Nephron progenitor cell (in vitro differentiated cells): ENCODE measurements at regions not wholly inside any gene's neighbourhood (a gene's known extent, or its start where the extent isn't known, plus 50 kb on each side); places are given as distances from the start of the nearest gene placed in this dataset.

Experiments
- DNase-seq: peaks from one replicate; pipeline ENCODE4 v3.0.0; 2021
- H3K27ac Mint-ChIP-seq: 2 replicates; pipeline ENCODE4 v1.8.0; 2021; ENCODE audit warnings: mild to moderate bottlenecking, moderate library complexity, mixed read lengths
- H3K27me3 Mint-ChIP-seq: 2 replicates; pipeline ENCODE4 v1.8.0; 2021; ENCODE audit warnings: mild to moderate bottlenecking, low read depth, mixed read lengths; ENCODE audit not compliant: poor library complexity
- H3K36me3 Mint-ChIP-seq: 2 replicates; pipeline ENCODE4 v1.8.0; 2021; ENCODE audit warnings: low read depth, mixed read lengths
- H3K4me1 Mint-ChIP-seq: 2 replicates; pipeline ENCODE4 v1.8.0; 2021; ENCODE audit warnings: mixed read lengths
- H3K4me3 Mint-ChIP-seq: 2 replicates; pipeline ENCODE4 v1.8.0; 2021; ENCODE audit warnings: mild to moderate bottlenecking, moderate library complexity, mixed read lengths
- H3K9me3 Mint-ChIP-seq: 2 replicates; pipeline ENCODE4 v1.8.0; 2021; ENCODE audit warnings: mild to moderate bottlenecking, moderate library complexity, mixed read lengths
- CTCF ChIP-seq: fragments of 200-600 bp; sonication (generic); IDR thresholded peaks from 2 replicates; pipeline ENCODE4 v1.5.0; 2021; ENCODE audit warnings: antibody characterized with exemption

GRCh38 chr20:22925613-22925983 lies 109.5 kb upstream of the SSTR4 start:
- Mint-ChIP-seq H3K27ac (no peak overlapping the region), H3K4me1 (peaks cover 36% of the 10 kb centered on the region), H3K4me3 (no peak overlapping the region), H3K9me3 (no peaks in the 10 kb centered on the region), H3K36me3 (no peaks in the 10 kb centered on the region), H3K27me3 (no peaks in the 10 kb centered on the region)
- no peak for DNase-seq
- TF ChIP-seq CTCF, result no peak

GRCh38 chr20:22927537-22927936 lies 107.6 kb upstream of the SSTR4 start:
- H3K27ac Mint-ChIP-seq, result peak overlapping the region; percentile 34
- H3K4me1 Mint-ChIP-seq, result peaks cover 31% of the 10 kb centered on the region
- DNase-seq, result no peak
- H3K27me3 Mint-ChIP-seq, result no peaks in the 10 kb centered on the region
- no peaks in the 10 kb centered on the region for H3K36me3 Mint-ChIP-seq
- no peaks in the 10 kb centered on the region for H3K9me3 Mint-ChIP-seq
- no peak for TF ChIP-seq CTCF
- no peak overlapping the region for H3K4me3 Mint-ChIP-seq

GRCh38 chr20:22928679-22929078 lies 106.4 kb upstream of the SSTR4 start:
- Mint-ChIP-seq H3K4me1 (peaks cover 31% of the 10 kb centered on the region), H3K27me3 (no peaks in the 10 kb centered on the region), H3K36me3 (no peaks in the 10 kb centered on the region), H3K27ac (no peak overlapping the region), H3K4me3 (no peak overlapping the region), H3K9me3 (no peaks in the 10 kb centered on the region)
- TF ChIP-seq CTCF, result no peak
- DNase-seq, result no peak

GRCh38 chr20:22929661-22930060 lies 105.5 kb upstream of the SSTR4 start:
- H3K36me3 Mint-ChIP-seq, result no peaks in the 10 kb centered on the region
- no peak overlapping the region for H3K27ac Mint-ChIP-seq
- H3K4me3 Mint-ChIP-seq, result no peak overlapping the region
- TF ChIP-seq CTCF, result no peak
- no peaks in the 10 kb centered on the region for H3K27me3 Mint-ChIP-seq
- peaks cover 4% of the 10 kb centered on the region for H3K9me3 Mint-ChIP-seq
- H3K4me1 Mint-ChIP-seq, result peaks cover 25% of the 10 kb centered on the region
- no peak for DNase-seq

- Mint-ChIP-seq H3K27ac (no peak overlapping the region), H3K9me3 (peaks cover 13% of the 10 kb centered on the region), H3K27me3 (no peaks in the 10 kb centered on the region), H3K36me3 (no peaks in the 10 kb centered on the region), H3K4me1 (peaks cover 13% of the 10 kb centered on the region), H3K4me3 (no peak overlapping the region)
- TF ChIP-seq CTCF, result no peak
- DNase-seq, result no peak
These were observed 103.2 kb upstream of the SSTR4 start for GRCh38 chr20:22931653-22932608.

GRCh38 chr20:22939181-22939580 lies 95.9 kb upstream of the SSTR4 start:
- H3K27ac Mint-ChIP-seq, result no peak overlapping the region
- H3K36me3 Mint-ChIP-seq, result no peaks in the 10 kb centered on the region
- no peak for DNase-seq
- H3K9me3 Mint-ChIP-seq, result peaks cover 18% of the 10 kb centered on the region
- H3K4me3 Mint-ChIP-seq, result no peak overlapping the region
- TF ChIP-seq CTCF, result no peak
- no peaks in the 10 kb centered on the region for H3K4me1 Mint-ChIP-seq
- peaks cover 6% of the 10 kb centered on the region for H3K27me3 Mint-ChIP-seq
